ENCODE measurements at regions not wholly inside any gene's neighbourhood (a gene's known extent, or its start where the extent isn't known, plus 50 kb on each side); places are given as distances from the start of the nearest gene placed in this dataset.

GRCh38 chr1:4485398-4485797, 169.0 kb upstream of the AJAP1 start:
- H3K27me3 ChIP-seq (ENCODE audit: control insufficient read depth, insufficient read depth, low read length): no peaks in the 10 kb centered on the region
- no peak overlapping the region for H4K5ac ChIP-seq (ENCODE audit: low read depth, low read length)
- dilution Hi-C loops (cut with HindIII; ENCODE audit: low sequenced_read_pairs, unreplicated experiment) (no loop called here), in situ Hi-C loops (cut with MboI; ENCODE audit: low sequenced_read_pairs) (no loop called here), intact Hi-C loops (cut with micrococcal nuclease) (no loop called here)
- no peak overlapping the region for H3K56ac ChIP-seq (ENCODE audit: extremely low read depth, insufficient read depth, low read length)
- no peak for TF ChIP-seq NFE2L2 (IDR thresholded peaks at IDR 0.05; ENCODE audit: low read depth, low read length)
- TF ChIP-seq MAFK (IDR thresholded peaks at IDR 0.05; ENCODE audit: low read depth, low read length): no peak
- no peak for TF ChIP-seq BHLHE40 (IDR thresholded peaks at IDR 0.05; ENCODE audit: low read depth, low read length)
- TF ChIP-seq RAD21 (IDR thresholded peaks at IDR 0.05; ENCODE audit: low read length): no peak
- TF ChIP-seq MAZ (IDR thresholded peaks at IDR 0.05; ENCODE audit: borderline replicate concordance, low read depth, low read length): no peak
- TF ChIP-seq SMC3 (IDR thresholded peaks at IDR 0.05; ENCODE audit: low read depth, low read length): no peak
- no peak for TF ChIP-seq CEBPB (IDR thresholded peaks at IDR 0.05; ENCODE audit: low read depth, low read length)
- TF ChIP-seq RFX5 (IDR thresholded peaks at IDR 0.05; ENCODE audit: low read depth, low read length): no peak
- no peak for TF ChIP-seq USF2 (IDR thresholded peaks at IDR 0.05; ENCODE audit: low read depth, low read length)
- no peak for TF ChIP-seq RCOR1 (IDR thresholded peaks at IDR 0.05; ENCODE audit: insufficient replicate concordance, low read length)
- H4K91ac ChIP-seq (ENCODE audit: insufficient read depth, low read depth, low read length): no peak overlapping the region
- WGBS, 2 experiments (ENCODE audit: extremely low coverage in 2 of 2, insufficient read length in 1 of 2): no CpG with 5 or more reads among the region's 6 CpGs
- H3K9me3 ChIP-seq (ENCODE audit: control insufficient read depth, insufficient read depth, low read length): peaks cover 65% of the 10 kb centered on the region
- no peaks in the 10 kb centered on the region for H3K36me3 ChIP-seq (ENCODE audit: control insufficient read depth, insufficient read depth, low read length)
- no peak overlapping the region for H3K4me3 ChIP-seq (ENCODE audit: insufficient read depth, low read depth, low read length)
- no peak overlapping the region for H3K23ac ChIP-seq (ENCODE audit: low read depth, low read length)
- H4K8ac ChIP-seq (ENCODE audit: low read depth in 2 of 2, low read length in 2 of 2): no peak overlapping the region
- no peaks in the 10 kb centered on the region for H3K9me1 ChIP-seq (ENCODE audit: insufficient read depth, low read length)
- ChIA-PET CTCF (no interaction called here), POLR2A (ENCODE audit: unreplicated experiment) (no interaction called here)
- H2BK15ac ChIP-seq (ENCODE audit: low read depth, low read length): no peak overlapping the region
- H3K79me1 ChIP-seq (ENCODE audit: low read depth in 1 of 2, low read length in 2 of 2): no peaks in the 10 kb centered on the region
- no peak overlapping the region for H2AK9ac ChIP-seq (replicated peaks; ENCODE audit: low read depth, low read length, poor library complexity)
- H2BK20ac ChIP-seq (ENCODE audit: low read depth, low read length): no peak overlapping the region
- H2BK5ac ChIP-seq (ENCODE audit: low read depth, low read length, poor library complexity, severe bottlenecking): no peak overlapping the region
- H2AFZ ChIP-seq (replicated peaks; ENCODE audit: low read length, poor library complexity): peak overlapping the region; percentile 3
- no peak overlapping the region for H3K18ac ChIP-seq (ENCODE audit: low read depth, low read length)
- no peak overlapping the region for H3K27ac ChIP-seq (ENCODE audit: insufficient read depth, low read length)
- no peak overlapping the region for H3K4me2 ChIP-seq (ENCODE audit: low read depth, low read length)
- ATAC-seq (ENCODE audit: low read depth): no peak
- no peak overlapping the region for H3K4ac ChIP-seq (ENCODE audit: low read depth, low read length)
- no peak overlapping the region for H2AK5ac ChIP-seq (ENCODE audit: low read depth, low read length)
- H2BK120ac ChIP-seq (ENCODE audit: low read depth, low read length): no peak overlapping the region
- H3K14ac ChIP-seq (replicated peaks; ENCODE audit: low read depth, low read length): no peak overlapping the region
- BruUV-seq (replicated peaks): no TSS peak
- no peaks in the 10 kb centered on the region for H3K4me1 ChIP-seq (ENCODE audit: control insufficient read depth, insufficient read depth, low read length)
- no peak overlapping the region for H3K9ac ChIP-seq (ENCODE audit: low read depth, low read length)
- DNase-seq: no peak
- H4K20me1 ChIP-seq (ENCODE audit: insufficient read depth, low read length): no peaks in the 10 kb centered on the region
